ENCODE measurements at regions not wholly inside any gene's neighbourhood (a gene's known extent, or its start where the extent isn't known, plus 50 kb on each side); places are given as distances from the start of the nearest gene placed in this dataset.

- no peak for DNase-seq
- Mint-ChIP-seq H3K4me3 (no peak overlapping the region), H3K4me1 (ENCODE audit: low read depth) (no peaks in the 10 kb centered on the region), H3K27ac (no peak overlapping the region), H3K27me3 (ENCODE audit: insufficient read depth) (peaks cover 2% of the 10 kb centered on the region; the same call in 1 of the 2 replicates), H3K36me3 (ENCODE audit: low read depth) (no peaks in the 10 kb centered on the region; the same call in 1 of the 2 replicates), H3K9me3 (peaks cover 42% of the 10 kb centered on the region)
- TF ChIP-seq CTCF (IDR thresholded peaks at IDR 0.05), result no peak
These were observed 272.4 kb upstream of the MYO3A start for GRCh38 chr10:25661632-25662031.

DNA sequence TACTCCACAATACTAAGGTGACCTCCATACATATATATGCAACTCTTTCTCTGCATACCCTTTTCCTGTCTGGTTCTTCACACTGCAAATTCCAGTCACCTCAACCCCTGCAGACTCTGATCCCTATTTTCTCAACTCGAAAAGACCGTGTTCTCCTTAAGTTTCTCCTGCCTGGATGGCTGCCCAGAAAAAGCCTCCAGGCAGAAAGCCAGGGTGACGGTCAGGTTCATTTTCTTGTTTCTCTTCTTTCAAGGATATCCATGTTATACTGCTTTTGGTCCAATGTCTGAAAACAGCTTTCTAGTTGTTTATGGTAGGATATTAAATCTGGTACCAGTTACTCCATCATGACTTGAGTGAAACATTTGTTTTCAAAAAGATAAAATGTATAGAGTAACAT lies 267.8 kb upstream of the MYO3A start:
- Mint-ChIP-seq H3K4me1 (ENCODE audit: low read depth) (no peaks in the 10 kb centered on the region), H3K27ac (no peak overlapping the region), H3K36me3 (ENCODE audit: low read depth) (no peaks in the 10 kb centered on the region; the same call in 1 of the 2 replicates), H3K27me3 (ENCODE audit: insufficient read depth) (peaks cover 2% of the 10 kb centered on the region; the same call in 1 of the 2 replicates), H3K4me3 (no peak overlapping the region), H3K9me3 (peaks cover 41% of the 10 kb centered on the region)
- TF ChIP-seq CTCF (IDR thresholded peaks at IDR 0.05), result no peak
- DNase-seq, result no peak

- Mint-ChIP-seq H3K27ac (no peak overlapping the region), H3K9me3 (peaks cover 41% of the 10 kb centered on the region), H3K4me3 (no peak overlapping the region), H3K36me3 (ENCODE audit: low read depth) (no peaks in the 10 kb centered on the region), H3K4me1 (ENCODE audit: low read depth) (no peaks in the 10 kb centered on the region), H3K27me3 (ENCODE audit: insufficient read depth) (no peaks in the 10 kb centered on the region)
- TF ChIP-seq CTCF (IDR thresholded peaks at IDR 0.05), result no peak
- DNase-seq, result no peak
These were observed 258.8 kb upstream of the MYO3A start for GRCh38 chr10:25675204-25675603.

DNA sequence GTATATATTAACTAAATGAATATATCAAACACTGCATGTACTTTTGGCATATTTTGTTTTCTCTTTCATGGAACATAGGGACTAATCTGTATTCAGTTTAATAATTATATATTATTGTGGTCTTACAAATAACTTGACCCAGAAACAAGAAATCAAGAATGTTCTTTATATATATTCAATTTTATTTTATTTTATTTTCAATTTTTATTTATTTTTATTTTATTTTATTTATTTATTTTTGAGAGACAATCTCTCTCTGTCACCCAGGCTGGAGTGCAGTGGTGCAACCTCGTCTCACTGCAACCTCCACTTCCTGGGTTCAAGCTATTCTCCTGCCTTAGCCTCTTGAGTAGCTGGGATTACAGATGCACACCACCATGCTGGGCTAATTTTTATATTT lies 258.4 kb upstream of the MYO3A start:
- Mint-ChIP-seq H3K4me3 (no peak overlapping the region), H3K4me1 (ENCODE audit: low read depth) (no peaks in the 10 kb centered on the region), H3K36me3 (ENCODE audit: low read depth) (no peaks in the 10 kb centered on the region), H3K9me3 (peaks cover 44% of the 10 kb centered on the region), H3K27me3 (ENCODE audit: insufficient read depth) (no peaks in the 10 kb centered on the region), H3K27ac (no peak overlapping the region)
- no peak for TF ChIP-seq CTCF (IDR thresholded peaks at IDR 0.05)
- no peak for DNase-seq

DNA sequence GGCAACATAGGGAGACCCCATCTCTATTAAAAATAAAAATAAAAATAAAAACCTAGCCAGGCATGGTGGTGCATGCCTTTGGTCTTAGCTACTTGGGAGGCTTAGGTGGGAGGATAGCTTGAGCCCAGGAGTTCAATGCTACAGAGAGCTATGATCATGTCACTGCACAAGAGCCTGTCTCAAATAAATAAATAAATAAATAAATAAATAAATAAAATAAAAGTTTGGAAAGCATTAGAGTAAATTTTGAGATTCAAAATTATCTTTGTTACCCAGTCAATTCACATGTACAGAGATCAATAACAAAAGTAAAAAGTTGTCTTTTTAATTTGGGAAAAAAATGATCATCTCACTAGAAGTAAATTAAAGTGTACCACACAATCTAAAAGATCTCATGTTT lies 255.8 kb upstream of the MYO3A start:
- Mint-ChIP-seq H3K4me1 (ENCODE audit: low read depth) (no peaks in the 10 kb centered on the region), H3K27me3 (ENCODE audit: insufficient read depth) (no peaks in the 10 kb centered on the region), H3K9me3 (peaks cover 40% of the 10 kb centered on the region), H3K27ac (no peak overlapping the region), H3K4me3 (no peak overlapping the region), H3K36me3 (ENCODE audit: low read depth) (no peaks in the 10 kb centered on the region)
- TF ChIP-seq CTCF (IDR thresholded peaks at IDR 0.05), result no peak
- no peak for DNase-seq

DNA sequence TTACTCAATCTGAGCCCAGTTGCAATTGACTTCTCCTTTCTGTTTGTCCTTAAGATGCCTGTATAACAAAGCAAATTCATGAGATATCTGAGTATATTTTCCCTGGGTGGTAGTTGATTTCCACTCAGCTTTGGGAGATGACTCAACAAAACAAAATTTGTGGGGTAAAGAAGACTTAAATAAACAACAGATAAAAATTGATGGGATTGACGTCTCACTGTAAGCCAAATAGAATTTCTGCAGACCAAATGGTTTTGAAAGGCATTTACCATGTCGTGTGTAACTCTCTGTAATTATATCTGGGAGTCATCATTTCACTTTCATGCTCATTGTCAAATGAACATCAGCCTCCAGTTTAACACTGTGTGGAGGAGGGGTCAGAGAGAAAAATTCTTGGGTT lies 255.4 kb upstream of the MYO3A start:
- TF ChIP-seq CTCF (IDR thresholded peaks at IDR 0.05), result no peak
- H3K36me3 Mint-ChIP-seq (ENCODE audit: low read depth), result no peaks in the 10 kb centered on the region
- no peak overlapping the region for H3K27ac Mint-ChIP-seq
- H3K4me1 Mint-ChIP-seq (ENCODE audit: low read depth), result no peaks in the 10 kb centered on the region
- H3K27me3 Mint-ChIP-seq (ENCODE audit: insufficient read depth), result no peaks in the 10 kb centered on the region
- H3K4me3 Mint-ChIP-seq, result no peak overlapping the region
- H3K9me3 Mint-ChIP-seq, result peaks cover 39% of the 10 kb centered on the region
- no peak for DNase-seq
